ENCODE measurements at regions not wholly inside any gene's neighbourhood (a gene's known extent, or its start where the extent isn't known, plus 50 kb on each side); places are given as distances from the start of the nearest gene placed in this dataset.
"Not testable (repeated sequence)": the region's sequence is repeated elsewhere in the genome, so short reads cannot be mapped to it uniquely, and the experiment has no call there.

DNA sequence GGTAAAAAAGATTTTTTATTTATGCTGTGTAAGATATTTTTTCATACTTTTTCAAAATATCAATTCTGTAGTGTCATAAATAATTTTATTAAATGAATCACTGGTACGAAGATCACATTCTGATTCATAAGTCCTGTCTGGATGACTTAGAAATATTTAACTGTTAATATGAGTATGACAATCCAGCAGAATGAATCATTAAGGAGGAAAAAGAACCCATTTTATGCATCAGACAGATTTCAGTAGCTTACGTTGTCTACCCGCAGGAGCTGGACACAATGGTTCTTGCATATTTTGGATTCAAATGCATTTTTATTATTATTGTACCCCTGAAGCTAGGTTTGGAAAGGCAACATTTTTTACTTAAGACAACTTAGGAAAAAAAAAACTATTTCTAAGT lies 448.9 kb upstream of the TSPY4 start:
- DNase-seq, result no peak
- intact Hi-C loops (cut with DNase I), result no loop called here
- no peak overlapping the region for H3K4me3 ChIP-seq
- H3K4me1 ChIP-seq, result no peaks in the 10 kb centered on the region
- TF ChIP-seq EP300 (IDR thresholded peaks at IDR 0.05) (no peak), POLR2A (IDR thresholded peaks at IDR 0.05) (no peak)
- TF ChIP-seq, protein P1, sequence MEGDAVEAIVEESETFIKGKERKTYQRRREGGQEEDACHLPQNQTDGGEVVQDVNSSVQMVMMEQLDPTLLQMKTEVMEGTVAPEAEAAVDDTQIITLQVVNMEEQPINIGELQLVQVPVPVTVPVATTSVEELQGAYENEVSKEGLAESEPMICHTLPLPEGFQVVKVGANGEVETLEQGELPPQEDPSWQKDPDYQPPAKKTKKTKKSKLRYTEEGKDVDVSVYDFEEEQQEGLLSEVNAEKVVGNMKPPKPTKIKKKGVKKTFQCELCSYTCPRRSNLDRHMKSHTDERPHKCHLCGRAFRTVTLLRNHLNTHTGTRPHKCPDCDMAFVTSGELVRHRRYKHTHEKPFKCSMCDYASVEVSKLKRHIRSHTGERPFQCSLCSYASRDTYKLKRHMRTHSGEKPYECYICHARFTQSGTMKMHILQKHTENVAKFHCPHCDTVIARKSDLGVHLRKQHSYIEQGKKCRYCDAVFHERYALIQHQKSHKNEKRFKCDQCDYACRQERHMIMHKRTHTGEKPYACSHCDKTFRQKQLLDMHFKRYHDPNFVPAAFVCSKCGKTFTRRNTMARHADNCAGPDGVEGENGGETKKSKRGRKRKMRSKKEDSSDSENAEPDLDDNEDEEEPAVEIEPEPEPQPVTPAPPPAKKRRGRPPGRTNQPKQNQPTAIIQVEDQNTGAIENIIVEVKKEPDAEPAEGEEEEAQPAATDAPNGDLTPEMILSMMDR (IDR thresholded peaks at IDR 0.05), result no peak
- H3K27ac ChIP-seq, result no peak overlapping the region
- H3K9me3 ChIP-seq, result no peaks in the 10 kb centered on the region
- 93 to 98% methylated on average over 3 of the region's 3 CpGs for whole genome bisulfite sequencing, 2 donors
- no peaks in the 10 kb centered on the region for H3K36me3 ChIP-seq
- no peaks in the 10 kb centered on the region for H3K27me3 ChIP-seq

DNA sequence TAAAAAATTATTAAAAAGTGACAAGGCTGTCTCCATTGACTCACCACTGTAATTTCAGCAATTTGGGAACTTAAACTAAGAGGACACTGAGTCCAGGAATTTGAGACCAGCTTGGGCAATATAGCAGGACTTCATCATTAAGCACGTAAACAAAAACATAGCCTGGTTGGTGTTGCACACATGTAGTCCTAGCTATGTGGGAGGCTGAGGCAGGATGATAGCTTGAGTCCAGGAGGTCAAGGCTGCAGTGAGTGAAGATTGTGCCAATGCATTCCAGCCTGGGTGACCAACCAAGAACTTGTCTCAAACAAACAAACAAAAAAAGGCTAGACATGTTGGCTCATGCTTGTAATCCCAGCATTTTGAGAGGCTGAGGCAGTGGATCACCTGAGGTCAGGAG lies 439.4 kb upstream of the TSPY4 start:
- no peaks in the 10 kb centered on the region for H3K36me3 ChIP-seq
- H3K27me3 ChIP-seq, result no peaks in the 10 kb centered on the region
- TF ChIP-seq EP300 (IDR thresholded peaks at IDR 0.05) (no peak), POLR2AphosphoS5 (IDR thresholded peaks at IDR 0.05) (no peak), POLR2A (IDR thresholded peaks at IDR 0.05) (no peak)
- TF ChIP-seq, protein P1 (IDR thresholded peaks at IDR 0.05), result no peak
- no peak for DNase-seq
- H3K4me3 ChIP-seq, result no peak overlapping the region
- no peaks in the 10 kb centered on the region for H3K9me3 ChIP-seq
- intact Hi-C loops (cut with DNase I), result no loop called here
- no peaks in the 10 kb centered on the region for H3K4me1 ChIP-seq
- H3K27ac ChIP-seq, result no peak overlapping the region
- 81 to 91% methylated on average over 1 of the region's 1 CpG for WGBS, 2 donors

DNA sequence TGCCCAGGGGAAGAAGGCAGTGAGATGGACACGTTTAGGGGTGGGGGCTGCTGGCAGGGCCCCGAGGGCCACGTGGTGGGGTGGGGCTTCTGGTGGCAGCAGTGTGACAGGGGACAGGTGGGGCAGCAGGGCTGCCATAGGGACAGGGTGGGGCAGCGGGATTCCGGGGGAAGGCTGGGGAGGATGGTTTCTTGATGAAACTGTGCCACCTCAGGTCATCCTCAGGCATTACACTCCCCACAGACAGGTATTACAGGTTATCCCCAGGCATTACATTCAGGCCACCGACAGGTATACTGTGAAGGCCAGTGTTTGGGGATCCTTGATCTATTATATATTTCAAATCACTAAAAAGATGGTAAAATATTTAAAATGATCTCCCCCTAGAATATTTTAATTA lies 432.1 kb upstream of the TSPY4 start:
- Histone ChIP-seq H3K27ac (no peak overlapping the region), H3K36me3 (no peaks in the 10 kb centered on the region), H3K4me1 (no peaks in the 10 kb centered on the region), H3K9me3 (no peaks in the 10 kb centered on the region), H3K27me3 (no peaks in the 10 kb centered on the region), H3K4me3 (no peak overlapping the region)
- intact Hi-C loops (cut with DNase I), result no loop called here
- TF ChIP-seq EP300 (IDR thresholded peaks at IDR 0.05), result no peak
- TF ChIP-seq POLR2AphosphoS5 (IDR thresholded peaks at IDR 0.05), result no peak
- TF ChIP-seq, protein P1 (IDR thresholded peaks at IDR 0.05), result no peak
- TF ChIP-seq POLR2A (IDR thresholded peaks at IDR 0.05), result no peak
- DNase-seq, result no peak
- WGBS, 2 donors, result 58 to 61% methylated on average over 6 of the region's 6 CpGs

DNA sequence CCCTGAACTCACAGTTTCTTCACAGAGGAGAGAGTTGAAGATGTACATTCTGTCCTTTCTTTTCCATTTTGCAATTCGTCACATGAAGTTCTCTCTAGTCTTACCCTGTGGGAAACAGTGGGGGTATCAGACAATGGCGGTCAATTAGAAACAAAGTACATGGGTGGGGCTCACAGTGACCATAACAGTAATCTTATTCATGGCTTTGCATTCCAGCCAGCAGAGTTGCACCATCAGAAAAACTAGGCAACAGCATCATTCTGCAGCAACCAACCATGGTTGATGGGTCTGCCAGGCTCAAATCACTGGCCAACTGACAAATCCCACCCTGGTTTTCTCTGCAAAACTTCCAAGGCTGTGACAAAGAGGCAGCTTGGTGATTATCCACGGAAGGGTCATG lies 414.7 kb upstream of the TSPY4 start:
- H3K9me3 ChIP-seq; H3K27ac ChIP-seq; H3K4me3 ChIP-seq; H3K4me1 ChIP-seq; H3K36me3 ChIP-seq; DNase-seq; H3K27me3 ChIP-seq; intact Hi-C loops (cut with DNase I): not testable (repeated sequence)
- WGBS, 2 donors, result 55 to 85% methylated on average over 3 of the region's 3 CpGs

Data from sigmoid colon (tissue), 6 donors.